SK-N-SH treated with all-trans-retinoic acid at 6 μM for 48 hours (cell line): ENCODE measurements at regions not wholly inside any gene's neighbourhood (a gene's known extent, or its start where the extent isn't known, plus 50 kb on each side); places are given as distances from the start of the nearest gene placed in this dataset.
A peak's percentile ranks its signal among the peaks of the same experiment; 100 is the strongest.

ENCODE experiments used
- ATAC-seq: fragments of 200-7000 bp; cut with Tn5 transposase; 3 replicates; pipeline ENCODE4 v1.9.1; 2020; ENCODE audit warnings: mild to moderate bottlenecking, moderate library complexity
- CSDC2 ChIP-seq: fragments of 250-450 bp; sonication (Bioruptor Pico); IDR thresholded peaks from 2 replicates; pipeline ENCODE4 v1.5.0; 2020; ENCODE audit warnings: mild to moderate bottlenecking, moderate library complexity
- OSR1 ChIP-seq: fragments of 250-450 bp; sonication (Bioruptor Pico); IDR thresholded peaks from 2 replicates; pipeline ENCODE4 v1.8.0; 2022; ENCODE audit warnings: moderate library complexity, mild to moderate bottlenecking, inconsistent platforms
- PPARA ChIP-seq: fragments of 250-450 bp; sonication (Bioruptor Pico); IDR thresholded peaks from 2 replicates; pipeline ENCODE4 v1.5.0; 2020; ENCODE audit warnings: mild to moderate bottlenecking, borderline replicate concordance
- RARB ChIP-seq: fragments of 250-450 bp; sonication (Bioruptor Pico); IDR thresholded peaks from 2 replicates; pipeline ENCODE4 v1.8.0; 2021; ENCODE audit warnings: mild to moderate bottlenecking, moderate library complexity
- SNAI2 ChIP-seq: fragments of 250-450 bp; sonication (Bioruptor Pico); IDR thresholded peaks from 2 replicates; pipeline ENCODE4 v1.5.0; 2020; ENCODE audit warnings: mild to moderate bottlenecking, moderate library complexity
- TCF4 ChIP-seq: fragments of 250-450 bp; sonication (Bioruptor Pico); IDR thresholded peaks from 2 replicates; pipeline ENCODE4 v1.8.0; 2021; ENCODE audit warnings: mild to moderate bottlenecking, moderate library complexity, borderline replicate concordance
- ZC3H10 ChIP-seq: fragments of 250-450 bp; sonication (Bioruptor Pico); IDR thresholded peaks from 2 replicates; pipeline ENCODE4 v1.5.1; 2021; ENCODE audit warnings: mild to moderate bottlenecking, moderate library complexity
- ZFP3 ChIP-seq: fragments of 250-450 bp; sonication (Bioruptor Pico); IDR thresholded peaks from 2 replicates; pipeline ENCODE4 v1.5.0; 2020; ENCODE audit warnings: mild to moderate bottlenecking, moderate library complexity
- ZFP30 ChIP-seq: fragments of 450-650 bp; formaldehyde crosslinking; IDR thresholded peaks from 2 replicates; pipeline ENCODE4 v1.5.0; 2022; ENCODE audit warnings: mild to moderate bottlenecking, moderate library complexity
- ZNF70 ChIP-seq: fragments of 450-650 bp; formaldehyde crosslinking; IDR thresholded peaks from 2 replicates; pipeline ENCODE4 v1.5.0; 2020; ENCODE audit warnings: mild to moderate bottlenecking, moderate library complexity
- ZNF8 ChIP-seq: fragments of 450-650 bp; formaldehyde crosslinking; IDR thresholded peaks from 2 replicates; pipeline ENCODE4 v1.5.0; 2020; ENCODE audit warnings: mild to moderate bottlenecking, moderate library complexity
- TF ChIP-seq, protein P1 (sequence below): fragments of 250-450 bp; sonication (Bioruptor Pico); IDR thresholded peaks from 2 replicates; pipeline ENCODE4 v1.5.0; 2020; ENCODE audit warnings: mild to moderate bottlenecking, moderate library complexity
- TF ChIP-seq, protein P2 (sequence below): fragments of 250-450 bp; sonication (Bioruptor Pico); IDR thresholded peaks from 2 replicates; pipeline ENCODE4 v1.8.0; 2021; ENCODE audit warnings: low read depth, mild to moderate bottlenecking, moderate library complexity, borderline replicate concordance
- TF ChIP-seq, protein P3 (sequence below): fragments of 250-450 bp; sonication (Bioruptor Pico); IDR thresholded peaks from 2 replicates; pipeline ENCODE4 v1.5.1; 2020; ENCODE audit warnings: low read depth, mild to moderate bottlenecking, moderate library complexity
- TF ChIP-seq, protein P4 (sequence below): fragments of 250-450 bp; sonication (Bioruptor Pico); IDR thresholded peaks from 2 replicates; pipeline ENCODE4 v1.8.0; 2020; ENCODE audit warnings: mild to moderate bottlenecking, moderate library complexity, borderline replicate concordance

DNA sequence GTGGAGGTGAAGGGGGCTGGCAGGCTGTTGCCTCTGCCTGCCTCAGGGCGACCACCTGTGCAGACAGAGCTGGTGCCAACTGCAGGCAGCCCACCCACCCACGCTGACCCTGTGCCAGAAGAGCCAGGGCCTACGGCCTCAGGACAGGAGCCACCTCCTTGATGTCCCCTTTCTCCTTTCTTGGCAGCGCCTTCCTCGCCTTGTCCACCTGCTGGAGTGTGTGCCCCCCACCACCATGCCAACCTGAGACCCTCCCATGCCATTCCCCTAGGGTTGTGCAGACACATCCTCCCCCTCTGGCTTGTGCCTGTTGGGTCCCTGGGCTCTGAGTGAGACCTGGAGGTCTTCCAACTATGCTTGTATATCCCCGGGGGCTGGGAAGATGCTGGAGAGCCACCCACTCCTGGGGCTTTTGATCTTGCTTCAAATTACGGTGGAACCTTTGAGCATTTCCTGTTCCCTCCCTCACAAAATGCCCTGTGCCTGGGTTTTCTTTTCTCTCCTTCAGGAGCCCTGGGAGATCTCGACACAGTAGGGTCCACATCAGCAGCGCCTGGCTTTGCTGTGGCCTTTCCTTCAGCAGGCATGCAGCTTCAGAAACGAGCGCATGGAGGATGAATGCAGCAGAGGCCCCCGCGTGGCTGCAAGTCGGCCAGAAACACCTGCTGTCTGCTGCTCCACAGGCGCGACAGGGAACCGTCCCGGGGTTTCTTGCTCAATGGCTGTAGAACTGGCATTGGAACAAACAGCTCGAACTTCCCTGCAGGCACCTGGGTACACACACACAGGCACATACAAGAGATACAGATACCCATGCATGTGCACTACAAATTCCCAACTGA is 65.9 kb upstream of the SH3RF3 start (continued):
- no peak for TF ChIP-seq RARB (CRISPR knock-in tag)
- TF ChIP-seq ZNF70 (CRISPR knock-in tag), result no peak
- no peak for TF ChIP-seq CSDC2 (CRISPR knock-in tag)

DNA sequence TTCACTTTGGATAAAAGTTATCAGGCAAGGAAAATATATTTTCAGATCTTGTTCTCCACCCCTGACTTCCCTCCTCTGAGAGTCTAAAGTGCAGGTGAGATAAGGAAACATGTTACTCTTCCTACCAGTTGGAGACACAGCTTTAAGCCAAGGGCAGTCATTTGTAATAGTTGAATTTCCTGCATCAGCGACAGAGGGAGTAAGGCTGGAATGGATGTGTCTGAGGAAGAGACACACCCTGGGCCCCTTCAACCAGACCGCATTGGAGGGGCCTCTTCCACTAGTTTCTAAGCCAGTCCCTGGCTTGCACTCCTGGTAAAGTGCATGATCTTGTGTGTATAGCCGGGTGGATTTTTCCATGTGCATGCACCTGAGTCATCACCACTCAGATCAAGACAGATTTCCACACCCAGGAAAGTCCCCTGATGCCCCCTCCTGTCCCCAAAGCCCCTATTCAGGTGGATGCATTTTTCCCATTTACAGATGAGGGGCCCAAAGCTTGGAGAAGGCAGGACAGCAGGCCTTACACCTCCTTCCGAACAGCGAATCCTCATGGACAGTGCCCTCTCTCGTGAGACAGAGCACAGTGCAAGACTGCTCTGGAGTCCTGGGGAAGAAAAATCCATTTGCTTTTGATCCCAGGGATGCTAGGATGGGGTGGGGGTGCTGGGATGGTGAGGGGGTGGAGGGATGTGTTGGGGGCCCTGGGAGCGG is 66.7 kb upstream of the SH3RF3 start:
- ATAC-seq, result 0 out of 3 replicates have a peak, but pooled peaks have one; percentile 38
- TF ChIP-seq, protein P1, sequence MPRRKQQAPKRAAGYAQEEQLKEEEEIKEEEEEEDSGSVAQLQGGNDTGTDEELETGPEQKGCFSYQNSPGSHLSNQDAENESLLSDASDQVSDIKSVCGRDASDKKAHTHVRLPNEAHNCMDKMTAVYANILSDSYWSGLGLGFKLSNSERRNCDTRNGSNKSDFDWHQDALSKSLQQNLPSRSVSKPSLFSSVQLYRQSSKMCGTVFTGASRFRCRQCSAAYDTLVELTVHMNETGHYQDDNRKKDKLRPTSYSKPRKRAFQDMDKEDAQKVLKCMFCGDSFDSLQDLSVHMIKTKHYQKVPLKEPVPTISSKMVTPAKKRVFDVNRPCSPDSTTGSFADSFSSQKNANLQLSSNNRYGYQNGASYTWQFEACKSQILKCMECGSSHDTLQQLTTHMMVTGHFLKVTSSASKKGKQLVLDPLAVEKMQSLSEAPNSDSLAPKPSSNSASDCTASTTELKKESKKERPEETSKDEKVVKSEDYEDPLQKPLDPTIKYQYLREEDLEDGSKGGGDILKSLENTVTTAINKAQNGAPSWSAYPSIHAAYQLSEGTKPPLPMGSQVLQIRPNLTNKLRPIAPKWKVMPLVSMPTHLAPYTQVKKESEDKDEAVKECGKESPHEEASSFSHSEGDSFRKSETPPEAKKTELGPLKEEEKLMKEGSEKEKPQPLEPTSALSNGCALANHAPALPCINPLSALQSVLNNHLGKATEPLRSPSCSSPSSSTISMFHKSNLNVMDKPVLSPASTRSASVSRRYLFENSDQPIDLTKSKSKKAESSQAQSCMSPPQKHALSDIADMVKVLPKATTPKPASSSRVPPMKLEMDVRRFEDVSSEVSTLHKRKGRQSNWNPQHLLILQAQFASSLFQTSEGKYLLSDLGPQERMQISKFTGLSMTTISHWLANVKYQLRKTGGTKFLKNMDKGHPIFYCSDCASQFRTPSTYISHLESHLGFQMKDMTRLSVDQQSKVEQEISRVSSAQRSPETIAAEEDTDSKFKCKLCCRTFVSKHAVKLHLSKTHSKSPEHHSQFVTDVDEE (CRISPR knock-in tag), result no peak
- TF ChIP-seq ZC3H10 (CRISPR knock-in tag) (no peak), PPARA (CRISPR knock-in tag) (no peak), CSDC2 (CRISPR knock-in tag) (no peak)
- TF ChIP-seq, protein P2, sequence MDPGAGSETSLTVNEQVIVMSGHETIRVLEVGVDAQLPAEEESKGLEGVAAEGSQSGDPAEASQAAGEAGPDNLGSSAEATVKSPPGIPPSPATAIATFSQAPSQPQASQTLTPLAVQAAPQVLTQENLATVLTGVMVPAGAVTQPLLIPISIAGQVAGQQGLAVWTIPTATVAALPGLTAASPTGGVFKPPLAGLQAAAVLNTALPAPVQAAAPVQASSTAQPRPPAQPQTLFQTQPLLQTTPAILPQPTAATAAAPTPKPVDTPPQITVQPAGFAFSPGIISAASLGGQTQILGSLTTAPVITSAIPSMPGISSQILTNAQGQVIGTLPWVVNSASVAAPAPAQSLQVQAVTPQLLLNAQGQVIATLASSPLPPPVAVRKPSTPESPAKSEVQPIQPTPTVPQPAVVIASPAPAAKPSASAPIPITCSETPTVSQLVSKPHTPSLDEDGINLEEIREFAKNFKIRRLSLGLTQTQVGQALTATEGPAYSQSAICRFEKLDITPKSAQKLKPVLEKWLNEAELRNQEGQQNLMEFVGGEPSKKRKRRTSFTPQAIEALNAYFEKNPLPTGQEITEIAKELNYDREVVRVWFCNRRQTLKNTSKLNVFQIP (CRISPR knock-in tag), result no peak
- TF ChIP-seq, protein P3, sequence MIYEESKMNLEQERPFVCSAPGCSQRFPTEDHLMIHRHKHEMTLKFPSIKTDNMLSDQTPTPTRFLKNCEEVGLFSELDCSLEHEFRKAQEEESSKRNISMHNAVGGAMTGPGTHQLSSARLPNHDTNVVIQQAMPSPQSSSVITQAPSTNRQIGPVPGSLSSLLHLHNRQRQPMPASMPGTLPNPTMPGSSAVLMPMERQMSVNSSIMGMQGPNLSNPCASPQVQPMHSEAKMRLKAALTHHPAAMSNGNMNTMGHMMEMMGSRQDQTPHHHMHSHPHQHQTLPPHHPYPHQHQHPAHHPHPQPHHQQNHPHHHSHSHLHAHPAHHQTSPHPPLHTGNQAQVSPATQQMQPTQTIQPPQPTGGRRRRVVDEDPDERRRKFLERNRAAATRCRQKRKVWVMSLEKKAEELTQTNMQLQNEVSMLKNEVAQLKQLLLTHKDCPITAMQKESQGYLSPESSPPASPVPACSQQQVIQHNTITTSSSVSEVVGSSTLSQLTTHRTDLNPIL (CRISPR knock-in tag), result no peak

DNA sequence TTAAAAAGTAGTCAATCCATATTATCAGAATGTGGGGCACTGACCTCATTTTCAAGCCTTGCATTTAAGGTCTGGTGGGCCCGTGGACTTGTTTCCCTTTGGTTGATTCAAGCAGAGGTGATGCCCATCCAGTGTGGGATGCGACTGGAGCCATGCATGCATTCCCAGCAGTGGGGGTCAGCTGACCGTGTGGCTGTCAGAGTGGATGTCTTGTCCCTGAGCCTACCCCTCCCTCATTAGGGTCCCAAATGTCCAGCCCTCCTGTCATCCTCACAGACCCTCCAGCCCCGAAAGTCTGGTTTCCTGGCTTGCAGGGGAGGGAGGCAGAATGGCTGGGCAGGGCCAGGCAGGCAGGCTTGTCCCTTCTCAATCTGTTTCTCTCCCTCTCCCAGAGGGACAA is 67.3 kb upstream of the SH3RF3 start:
- TF ChIP-seq, protein P2 (CRISPR knock-in tag), result no peak
- TF ChIP-seq PPARA (CRISPR knock-in tag), result no peak
- no peak for TF ChIP-seq TCF4
- no peak for TF ChIP-seq OSR1 (CRISPR knock-in tag)
- no peak for TF ChIP-seq ZNF8 (CRISPR knock-in tag)
- TF ChIP-seq, protein P4, sequence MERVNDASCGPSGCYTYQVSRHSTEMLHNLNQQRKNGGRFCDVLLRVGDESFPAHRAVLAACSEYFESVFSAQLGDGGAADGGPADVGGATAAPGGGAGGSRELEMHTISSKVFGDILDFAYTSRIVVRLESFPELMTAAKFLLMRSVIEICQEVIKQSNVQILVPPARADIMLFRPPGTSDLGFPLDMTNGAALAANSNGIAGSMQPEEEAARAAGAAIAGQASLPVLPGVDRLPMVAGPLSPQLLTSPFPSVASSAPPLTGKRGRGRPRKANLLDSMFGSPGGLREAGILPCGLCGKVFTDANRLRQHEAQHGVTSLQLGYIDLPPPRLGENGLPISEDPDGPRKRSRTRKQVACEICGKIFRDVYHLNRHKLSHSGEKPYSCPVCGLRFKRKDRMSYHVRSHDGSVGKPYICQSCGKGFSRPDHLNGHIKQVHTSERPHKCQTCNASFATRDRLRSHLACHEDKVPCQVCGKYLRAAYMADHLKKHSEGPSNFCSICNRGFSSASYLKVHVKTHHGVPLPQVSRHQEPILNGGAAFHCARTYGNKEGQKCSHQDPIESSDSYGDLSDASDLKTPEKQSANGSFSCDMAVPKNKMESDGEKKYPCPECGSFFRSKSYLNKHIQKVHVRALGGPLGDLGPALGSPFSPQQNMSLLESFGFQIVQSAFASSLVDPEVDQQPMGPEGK (CRISPR knock-in tag), result no peak
- TF ChIP-seq SNAI2 (CRISPR knock-in tag), result no peak
- no peak for TF ChIP-seq RARB (CRISPR knock-in tag)
- no peak for TF ChIP-seq ZFP30 (CRISPR knock-in tag)
- no peak for TF ChIP-seq ZFP3
- TF ChIP-seq, protein P1 (CRISPR knock-in tag), result no peak

More for the DNA sequence above, 67.3 kb upstream of the SH3RF3 start:
- ATAC-seq, result no peak
